Ovary (tissue), 3 donors: ENCODE measurements at regions not wholly inside any gene's neighbourhood (a gene's known extent, or its start where the extent isn't known, plus 50 kb on each side); places are given as distances from the start of the nearest gene placed in this dataset.

Experiments used
- CTCF ChIP-seq, 3 donors: fragments of 450-650 bp in 2 of 3; fragments of 200-600 bp in 1 of 3; IDR thresholded peaks; one replicate each; pipeline versions ENCODE4 v1.5.1 to v1.8.0; 2016 to 2022; ENCODE audit warnings: antibody characterized with exemption in 3 of 3, mild to moderate bottlenecking in 1 of 3
- EP300 ChIP-seq: sonication (generic); formaldehyde crosslinking; IDR thresholded peaks from one replicate; pipeline ENCODE4 v1.6.1; 2017; ENCODE audit warnings: antibody characterized with exemption
- donor health status: DM: no; HTN: no; CAD: no.

GRCh38 chr1:199660071-199660470, 367.4 kb upstream of the NR5A2 start:
- TF ChIP-seq CTCF (IDR thresholded peaks at IDR 0.05) (no peak), EP300 (no peak)
